ENCODE measurements at regions not wholly inside any gene's neighbourhood (a gene's known extent, or its start where the extent isn't known, plus 50 kb on each side); places are given as distances from the start of the nearest gene placed in this dataset.
"Not testable (repeated sequence)": the region's sequence is repeated elsewhere in the genome, so short reads cannot be mapped to it uniquely, and the experiment has no call there.

- DNase-seq (ENCODE audit: low read depth in 2 of 2) = no peak
Measured at GRCh38 chr2:81403508-81403907, 1099.0 kb upstream of the LRRTM1 start.

GRCh38 chr2:81396417-81397019 is 1092.0 kb upstream of the LRRTM1 start:
- no peak for DNase-seq (ENCODE audit: low read depth in 2 of 2)

GRCh38 chr2:81395746-81396145 is 1091.2 kb upstream of the LRRTM1 start:
- no peak for DNase-seq (ENCODE audit: low read depth in 2 of 2)

GRCh38 chr2:81389203-81389602 is 1084.7 kb upstream of the LRRTM1 start:
- DNase-seq (ENCODE audit: low read depth in 2 of 2) = no peak

GRCh38 chr2:81363800-81364199 is 1059.2 kb upstream of the LRRTM1 start:
- DNase-seq (ENCODE audit: low read depth in 2 of 2) = no peak

- DNase-seq (ENCODE audit: low read depth in 2 of 2) = not testable (repeated sequence)
Measured at GRCh38 chr2:81362468-81362867, 1057.9 kb upstream of the LRRTM1 start.

GRCh38 chr2:81355436-81355835 is 1050.9 kb upstream of the LRRTM1 start:
- no peak for DNase-seq (ENCODE audit: low read depth in 2 of 2)

GRCh38 chr2:81334046-81334445 is 1029.5 kb upstream of the LRRTM1 start:
- DNase-seq (ENCODE audit: low read depth in 2 of 2) = no peak

GRCh38 chr2:81328968-81329367 is 1024.4 kb upstream of the LRRTM1 start:
- DNase-seq (ENCODE audit: low read depth in 2 of 2) = no peak

- DNase-seq (ENCODE audit: low read depth in 2 of 2) = no peak
Measured at GRCh38 chr2:81327911-81328310, 1023.4 kb upstream of the LRRTM1 start.

GRCh38 chr2:81324046-81324445 is 1019.5 kb upstream of the LRRTM1 start:
- DNase-seq (ENCODE audit: low read depth in 2 of 2) = no peak

- no peak for DNase-seq (ENCODE audit: low read depth in 2 of 2)
Measured at GRCh38 chr2:81304154-81304830, 999.7 kb upstream of the LRRTM1 start.

- DNase-seq (ENCODE audit: low read depth in 2 of 2) = no peak
Measured at GRCh38 chr2:81303321-81303720, 998.8 kb upstream of the LRRTM1 start.

GRCh38 chr2:81299841-81300240 is 995.3 kb upstream of the LRRTM1 start:
- no peak for DNase-seq (ENCODE audit: low read depth in 2 of 2)

- no peak for DNase-seq (ENCODE audit: low read depth in 2 of 2)
Measured at GRCh38 chr2:81290846-81291245, 986.3 kb upstream of the LRRTM1 start.

GRCh38 chr2:81283081-81283480 is 978.5 kb upstream of the LRRTM1 start:
- no peak for DNase-seq (ENCODE audit: low read depth in 2 of 2)

GRCh38 chr2:81282151-81282769 is 977.7 kb upstream of the LRRTM1 start:
- no peak for DNase-seq (ENCODE audit: low read depth in 2 of 2)

GRCh38 chr2:81276595-81276994 is 972.0 kb upstream of the LRRTM1 start:
- DNase-seq (ENCODE audit: low read depth in 2 of 2) = no peak

GRCh38 chr2:81266106-81266505 is 961.6 kb upstream of the LRRTM1 start:
- no peak for DNase-seq (ENCODE audit: low read depth in 2 of 2)

- DNase-seq (ENCODE audit: low read depth in 2 of 2) = no peak
Measured at GRCh38 chr2:81263989-81264388, 959.4 kb upstream of the LRRTM1 start.

- DNase-seq (ENCODE audit: low read depth in 2 of 2) = no peak
Measured at GRCh38 chr2:81260320-81260719, 955.8 kb upstream of the LRRTM1 start.

GRCh38 chr2:81250270-81250669 is 945.7 kb upstream of the LRRTM1 start:
- no peak for DNase-seq (ENCODE audit: low read depth in 2 of 2)

- no peak for DNase-seq (ENCODE audit: low read depth in 2 of 2)
Measured at GRCh38 chr2:81249152-81249551, 944.6 kb upstream of the LRRTM1 start.

All from stimulated activated CD8-positive, alpha-beta memory T cell treated with anti-CD3 and anti-CD28 coated beads, Interleukin-2, amount 100 ng/mL, for 48 hours (primary cell).